Ishikawa (cell line): ENCODE measurements at regions not wholly inside any gene's neighbourhood (a gene's known extent, or its start where the extent isn't known, plus 50 kb on each side); places are given as distances from the start of the nearest gene placed in this dataset.

Experiments
- EGR1 ChIP-seq: IDR thresholded peaks from 2 replicates; pipeline ENCODE4 v1.6.1; 2012
- EP300 ChIP-seq: IDR thresholded peaks from 2 replicates; pipeline ENCODE4 v1.6.1; 2012; ENCODE audit warnings: borderline replicate concordance
- NFIC ChIP-seq: IDR thresholded peaks from 2 replicates; pipeline ENCODE4 v1.6.1; 2012
- RAD21 ChIP-seq: IDR thresholded peaks from 2 replicates; pipeline ENCODE4 v1.6.1; 2012; ENCODE audit warnings: low read depth
- REST ChIP-seq: IDR thresholded peaks from 2 replicates; pipeline ENCODE4 v1.6.1; 2012; ENCODE audit warnings: low read depth, mild to moderate bottlenecking
- TAF1 ChIP-seq: IDR thresholded peaks from 2 replicates; pipeline ENCODE4 v1.6.1; 2012; ENCODE audit warnings: low read depth, mild to moderate bottlenecking
- ZBTB7A ChIP-seq: IDR thresholded peaks from 2 replicates; pipeline ENCODE4 v1.6.1; 2012; ENCODE audit warnings: low read depth
- TF ChIP-seq, protein P1 (sequence below): IDR thresholded peaks from 2 replicates; pipeline ENCODE4 v1.6.1; 2012
- TF ChIP-seq, protein P2 (sequence below): IDR thresholded peaks from 2 replicates; pipeline ENCODE4 v1.6.1; 2012

- no peak for TF ChIP-seq RAD21
- no peak for TF ChIP-seq REST
- TF ChIP-seq EGR1: no peak
- TF ChIP-seq, protein P1, sequence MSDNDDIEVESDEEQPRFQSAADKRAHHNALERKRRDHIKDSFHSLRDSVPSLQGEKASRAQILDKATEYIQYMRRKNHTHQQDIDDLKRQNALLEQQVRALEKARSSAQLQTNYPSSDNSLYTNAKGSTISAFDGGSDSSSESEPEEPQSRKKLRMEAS: no peak
- no peak for TF ChIP-seq EP300
- no peak for TF ChIP-seq TAF1
- TF ChIP-seq, protein P2, sequence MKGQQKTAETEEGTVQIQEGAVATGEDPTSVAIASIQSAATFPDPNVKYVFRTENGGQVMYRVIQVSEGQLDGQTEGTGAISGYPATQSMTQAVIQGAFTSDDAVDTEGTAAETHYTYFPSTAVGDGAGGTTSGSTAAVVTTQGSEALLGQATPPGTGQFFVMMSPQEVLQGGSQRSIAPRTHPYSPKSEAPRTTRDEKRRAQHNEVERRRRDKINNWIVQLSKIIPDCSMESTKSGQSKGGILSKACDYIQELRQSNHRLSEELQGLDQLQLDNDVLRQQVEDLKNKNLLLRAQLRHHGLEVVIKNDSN: no peak
- no peak for TF ChIP-seq ZBTB7A
- TF ChIP-seq NFIC: no peak
These were observed 317.5 kb upstream of the MCTP2 start for GRCh38 chr15:93913871-93914270.
